ENCODE measurements at regions not wholly inside any gene's neighbourhood (a gene's known extent, or its start where the extent isn't known, plus 50 kb on each side); places are given as distances from the start of the nearest gene placed in this dataset.

GRCh38 chr4:97360733-97361132 lies 782.5 kb downstream of the STPG2 start:
- TF ChIP-seq CTCF (IDR thresholded peaks at IDR 0.05; ENCODE audit: insufficient read depth, low read depth, low read length) (no peak), EZH2 (IDR thresholded peaks at IDR 0.05; ENCODE audit: insufficient read depth, low read length) (no peak)
